HCEC 1CT (cell line): ENCODE measurements at regions not wholly inside any gene's neighbourhood (a gene's known extent, or its start where the extent isn't known, plus 50 kb on each side); places are given as distances from the start of the nearest gene placed in this dataset.

Experiments used
- DNase-seq: peaks from one replicate; pipeline ENCODE4 v3.0.0-alpha.2; 2017

DNA sequence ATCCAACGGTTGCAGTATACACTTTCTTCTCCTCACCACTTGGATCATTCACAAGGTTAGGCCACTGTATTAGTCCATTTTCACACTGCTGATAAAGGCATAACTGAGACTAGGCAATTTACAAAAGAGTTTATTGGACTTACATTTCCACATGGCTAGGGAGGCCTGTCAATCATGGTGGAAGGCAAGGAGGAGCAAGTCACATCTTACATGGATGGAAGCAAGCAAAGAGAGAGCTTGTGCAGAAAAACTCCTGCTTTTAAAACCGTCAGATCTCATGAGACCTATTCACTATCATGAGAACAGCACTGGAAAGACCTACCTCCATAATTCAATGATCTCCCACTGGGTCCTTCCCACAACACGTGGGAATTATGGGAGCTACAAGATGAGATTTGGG, 81.8 kb upstream of the DAP start:
- DNase-seq: no peak

DNA sequence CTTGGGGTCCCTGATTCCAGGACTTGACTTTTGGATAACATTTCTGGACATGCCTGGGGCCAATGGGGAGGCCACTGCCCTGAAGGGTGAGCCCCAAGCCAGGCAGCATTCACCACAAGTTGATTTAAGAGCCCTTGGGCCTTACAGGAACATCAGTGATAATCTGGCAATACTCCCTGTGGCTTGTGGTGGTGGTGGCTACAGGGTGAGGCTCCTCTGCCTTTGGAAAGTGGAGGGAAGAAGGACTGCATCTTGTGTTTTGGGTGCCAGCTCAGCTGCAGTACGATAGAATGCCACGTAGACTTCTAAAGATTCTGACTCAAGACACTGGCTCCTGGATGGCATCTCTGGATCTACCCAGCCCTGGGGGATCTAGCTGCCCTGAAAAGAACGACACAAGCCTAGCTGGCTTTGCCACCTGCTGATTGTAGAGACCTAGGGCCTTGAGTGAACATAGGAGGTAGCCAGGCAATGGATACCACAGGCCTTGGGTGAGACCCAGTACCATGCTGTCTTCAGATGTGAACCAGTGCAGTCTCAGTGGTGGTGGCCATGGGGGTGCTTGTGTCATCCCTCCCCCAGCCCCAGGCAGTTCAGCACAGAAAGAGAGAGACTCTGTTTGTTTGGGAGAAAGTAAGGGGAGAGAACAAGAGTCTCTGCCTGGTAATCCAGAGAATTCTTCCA, 79.0 kb upstream of the DAP start:
- no peak for DNase-seq

- no peak for DNase-seq
Observed at GRCh38 chr5:10839118-10839517, 78.1 kb upstream of the DAP start.

DNA sequence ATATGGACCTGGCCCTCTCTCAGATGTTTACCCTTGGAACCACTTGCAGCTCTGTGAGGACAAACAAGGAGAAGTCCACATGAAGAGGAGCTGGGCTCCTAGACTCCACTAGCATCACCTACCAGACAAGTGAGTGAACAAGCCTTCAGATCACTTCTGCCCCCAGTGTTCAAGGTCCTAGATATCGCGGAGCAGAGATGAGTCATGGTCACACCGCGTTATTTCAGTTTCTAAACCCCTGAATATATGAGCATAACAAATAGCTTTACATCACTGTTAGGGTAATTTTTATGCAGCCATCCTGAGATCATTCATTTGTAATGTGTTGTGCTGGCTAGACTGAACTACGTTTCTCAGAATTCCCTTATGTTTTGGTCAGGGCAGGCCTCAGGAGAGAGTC, 77.0 kb upstream of the DAP start:
- DNase-seq: no peak

DNA sequence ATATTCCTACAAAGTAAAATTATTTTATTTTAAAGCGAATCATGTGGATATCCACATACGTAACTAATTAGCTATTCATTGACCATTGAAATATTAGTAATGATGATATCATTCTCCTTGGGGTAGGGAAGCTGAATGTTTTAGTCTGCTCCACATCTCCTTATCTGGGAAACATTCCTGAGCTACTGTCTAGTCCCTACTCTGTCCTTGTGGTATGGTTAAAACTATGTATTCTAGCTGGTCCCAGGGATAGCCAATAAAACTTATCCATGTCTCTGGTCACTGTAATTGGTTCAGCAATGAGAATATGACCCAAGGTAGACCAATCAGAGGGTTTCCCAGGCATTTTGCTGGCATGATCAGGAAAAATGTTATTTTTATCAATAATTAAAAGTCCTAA, 76.0 kb upstream of the DAP start:
- peak; percentile 7 for DNase-seq

DNA sequence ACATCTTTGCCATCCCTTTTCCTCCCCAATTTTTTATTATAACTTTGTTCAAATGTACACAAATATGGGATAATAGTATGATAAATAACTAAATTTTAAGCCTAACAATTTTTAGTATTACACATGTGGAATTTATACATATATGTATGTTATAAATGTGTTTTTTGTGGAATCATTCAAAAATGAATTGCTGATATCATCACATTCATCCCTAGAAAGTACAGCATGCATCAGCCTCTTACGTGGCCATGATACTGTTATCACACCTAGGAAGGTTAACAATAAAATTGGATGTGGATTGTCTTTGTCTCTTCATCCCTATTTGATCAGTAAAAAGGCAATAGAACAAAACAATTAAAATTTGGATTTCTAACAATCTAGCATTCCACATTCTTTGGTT, 73.7 kb upstream of the DAP start:
- DNase-seq: no peak

DNA sequence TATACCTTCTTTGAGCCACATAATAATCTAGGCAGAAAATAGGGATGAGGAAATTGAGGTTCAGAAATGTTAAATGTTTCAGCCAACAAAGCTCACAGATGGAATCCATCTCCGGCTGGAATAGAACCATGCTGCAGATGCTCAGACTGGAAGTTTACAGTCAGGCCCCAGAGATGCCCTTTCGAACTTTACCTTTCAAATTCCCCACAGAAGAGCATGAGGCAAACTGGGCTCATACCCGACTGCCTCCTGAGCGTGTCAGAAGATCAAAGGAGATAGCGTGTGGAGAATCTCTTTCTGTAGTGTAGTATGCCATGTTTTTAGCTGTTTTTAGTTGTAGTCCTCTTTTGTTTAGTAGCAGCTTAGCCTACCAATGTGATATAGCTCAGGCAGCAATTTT, 72.0 kb upstream of the DAP start:
- DNase-seq: no peak

DNA sequence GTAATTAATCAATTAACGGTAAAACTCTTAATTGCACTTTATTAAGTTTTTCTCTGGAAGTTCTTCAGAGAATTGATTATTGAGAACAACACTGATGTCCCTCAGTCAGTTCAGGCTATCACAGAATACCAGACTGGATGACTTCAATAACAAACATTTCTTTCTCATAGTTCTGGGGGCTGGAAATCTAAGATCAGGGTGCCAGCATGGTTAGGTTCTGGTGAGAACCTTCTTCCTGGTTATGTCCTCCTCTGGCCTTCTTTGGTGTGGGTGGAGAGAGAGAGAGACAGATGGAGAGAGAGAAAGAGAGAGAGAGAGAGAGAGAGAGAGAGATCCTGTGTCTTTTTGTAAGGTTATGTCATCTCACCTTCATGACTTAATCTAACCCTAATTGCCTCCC, 71.4 kb upstream of the DAP start:
- DNase-seq: no peak

DNA sequence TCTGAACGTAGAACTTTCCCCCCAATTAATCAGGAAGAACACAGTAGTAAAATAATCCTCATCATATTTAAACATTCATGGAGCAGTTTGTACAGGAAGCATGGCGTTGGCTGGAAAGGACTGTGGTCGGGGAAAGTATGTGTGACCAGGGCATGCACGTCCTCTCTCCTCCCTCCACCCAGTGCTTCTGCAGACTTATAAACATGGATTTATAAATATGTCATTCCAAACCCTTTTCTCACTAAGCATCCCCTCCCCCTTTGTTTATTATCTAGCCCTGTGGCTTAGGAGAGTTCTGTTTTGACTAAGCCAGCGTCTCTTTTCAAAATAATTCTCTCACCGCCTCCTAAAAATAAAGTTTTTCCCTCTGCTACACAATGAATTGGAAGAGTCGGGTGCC, 70.4 kb upstream of the DAP start:
- DNase-seq: peak; percentile 91

- DNase-seq: peak; percentile 66
Observed at GRCh38 chr5:10828241-10828640, 67.2 kb upstream of the DAP start.

DNA sequence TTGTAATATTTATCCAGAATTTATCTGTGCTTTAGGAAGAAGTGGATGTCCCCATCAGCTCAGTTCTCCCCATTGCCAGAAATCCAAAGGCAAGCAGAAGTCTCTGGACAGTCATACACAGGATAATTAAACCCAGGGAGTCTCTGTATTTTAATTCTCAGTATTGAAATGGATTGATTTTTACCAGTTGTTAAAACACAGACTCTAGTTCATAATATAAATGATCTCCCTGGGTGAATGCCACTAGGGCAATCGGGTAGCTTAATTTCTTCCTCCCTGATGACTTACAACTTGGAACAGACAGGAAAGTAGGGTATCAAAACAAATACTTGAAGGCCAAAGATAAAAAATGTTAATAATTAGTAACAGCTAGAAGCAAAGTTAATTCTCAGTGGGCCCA, 66.5 kb upstream of the DAP start:
- no peak for DNase-seq

- DNase-seq: no peak
Observed at GRCh38 chr5:10826971-10827370, 65.9 kb upstream of the DAP start.

DNA sequence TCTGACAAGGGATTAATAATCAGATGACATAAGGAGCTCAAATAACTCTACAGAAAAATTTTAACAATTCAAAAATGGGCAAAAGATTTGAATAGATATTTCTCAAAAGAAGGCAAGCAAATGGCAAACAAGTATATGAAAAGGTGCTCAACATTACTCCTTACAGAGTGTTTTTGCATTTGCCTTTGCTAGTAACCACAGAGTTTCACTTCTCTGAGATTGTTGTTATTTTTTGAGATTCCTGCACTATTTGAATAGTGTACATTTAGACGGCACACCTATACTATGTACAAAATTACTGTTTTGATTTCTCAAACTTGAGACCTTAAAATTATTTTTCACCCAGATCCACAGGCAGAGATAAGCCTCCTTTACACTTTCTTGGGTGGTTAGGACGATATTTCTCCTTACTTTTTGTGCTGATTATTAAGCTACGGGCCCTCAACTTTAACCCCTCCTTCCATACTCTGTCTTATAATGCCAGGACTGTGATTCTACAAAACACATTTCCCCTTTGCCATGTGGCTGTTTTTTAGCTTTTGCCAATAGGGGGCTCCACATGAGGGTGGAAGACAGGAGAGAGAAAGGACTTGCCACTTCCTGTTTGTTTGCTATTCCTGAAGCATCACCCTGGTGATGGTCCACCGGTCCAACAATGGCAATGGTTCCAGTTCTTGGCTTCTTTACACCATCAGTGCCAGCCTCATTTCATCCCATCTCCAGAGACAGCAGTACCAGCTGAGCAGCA, 65.0 kb upstream of the DAP start:
- no peak for DNase-seq

- DNase-seq: no peak
Observed at GRCh38 chr5:10812218-10812617, 51.2 kb upstream of the DAP start.
